Immature natural killer cell (primary cell): ENCODE measurements at regions not wholly inside any gene's neighbourhood (a gene's known extent, or its start where the extent isn't known, plus 50 kb on each side); places are given as distances from the start of the nearest gene placed in this dataset.

ENCODE experiments used
- DNase-seq, 3 donors: peaks; one replicate each; pipeline ENCODE4 v3.0.0; 2022; ENCODE audit warnings: mixed read lengths in 1 of 3
- H3K27ac Mint-ChIP-seq, 6 donors: one replicate each; pipeline ENCODE4 v1.8.0; 2020; ENCODE audit warnings: mixed read lengths in 6 of 6, mild to moderate bottlenecking in 5 of 6, inconsistent platforms in 4 of 6, moderate library complexity in 3 of 6
- H3K27me3 Mint-ChIP-seq, 3 donors: one replicate each; pipeline ENCODE4 v1.8.0; 2020 to 2021; ENCODE audit warnings: low read depth in 3 of 3, mild to moderate bottlenecking in 3 of 3, mixed read lengths in 3 of 3, moderate library complexity in 3 of 3, inconsistent platforms in 1 of 3
- H3K36me3 Mint-ChIP-seq, 3 donors: one replicate each; pipeline ENCODE4 v1.8.0; 2020; ENCODE audit warnings: mixed read lengths in 3 of 3, inconsistent platforms in 2 of 3, mild to moderate bottlenecking in 2 of 3
- H3K4me1 Mint-ChIP-seq, 2 donors: one replicate each; pipeline ENCODE4 v1.8.0; 2020; ENCODE audit warnings: inconsistent platforms in 2 of 2, mild to moderate bottlenecking in 2 of 2, mixed read lengths in 2 of 2, moderate library complexity in 1 of 2
- H3K4me3 Mint-ChIP-seq, 5 donors: one replicate each; pipeline ENCODE4 v1.8.0; 2020; ENCODE audit warnings: mild to moderate bottlenecking in 5 of 5, mixed read lengths in 5 of 5, inconsistent platforms in 3 of 5, moderate library complexity in 3 of 5
- H3K9me3 Mint-ChIP-seq, 6 donors: one replicate each; pipeline ENCODE4 v1.8.0; 2020; ENCODE audit warnings: mild to moderate bottlenecking in 6 of 6, mixed read lengths in 6 of 6, inconsistent platforms in 4 of 6, moderate library complexity in 3 of 6

- no peak overlapping the region for H3K27ac Mint-ChIP-seq
- H3K4me3 Mint-ChIP-seq, result no peak overlapping the region
- no peak for DNase-seq
- H3K9me3 Mint-ChIP-seq, result peaks cover 0 to 2% (median 0%) of the 10 kb centered on the region in 6 donors
- no peaks in the 10 kb centered on the region for H3K36me3 Mint-ChIP-seq
- no peaks in the 10 kb centered on the region for H3K4me1 Mint-ChIP-seq
- peaks cover 2 to 9% (median 6%) of the 10 kb centered on the region in 3 donors for H3K27me3 Mint-ChIP-seq
Observed at GRCh38 chr13:27847669-27848068, 55.4 kb downstream of the GSX1 start.

- Mint-ChIP-seq H3K27ac (no peak overlapping the region), H3K36me3 (no peaks in the 10 kb centered on the region), H3K9me3 (no peaks in the 10 kb centered on the region), H3K4me1 (no peaks in the 10 kb centered on the region), H3K4me3 (no peak overlapping the region), H3K27me3 (peaks cover 4 to 10% (median 9%) of the 10 kb centered on the region in 3 donors)
- no peak for DNase-seq
Observed at GRCh38 chr13:27851096-27851850, 59.0 kb downstream of the GSX1 start.

- Mint-ChIP-seq H3K27me3 (peaks cover 5 to 10% (median 8%) of the 10 kb centered on the region in 3 donors), H3K27ac (no peak overlapping the region)
Observed at GRCh38 chr13:27852491-27852890, 60.2 kb downstream of the GSX1 start.

GRCh38 chr13:27853335-27853734, 61.1 kb downstream of the GSX1 start:
- Mint-ChIP-seq H3K4me1 (no peaks in the 10 kb centered on the region), H3K4me3 (no peak overlapping the region), H3K36me3 (no peaks in the 10 kb centered on the region), H3K27ac (no peak overlapping the region), H3K9me3 (no peaks in the 10 kb centered on the region), H3K27me3 (peaks cover 1 to 10% (median 4%) of the 10 kb centered on the region in 3 donors)
- no peak for DNase-seq

More at GRCh38 chr13:27852491-27852890, 60.2 kb downstream of the GSX1 start:
- H3K4me1 Mint-ChIP-seq, result no peaks in the 10 kb centered on the region
- H3K9me3 Mint-ChIP-seq, result no peaks in the 10 kb centered on the region
- H3K4me3 Mint-ChIP-seq, result no peak overlapping the region
- no peaks in the 10 kb centered on the region for H3K36me3 Mint-ChIP-seq
- no peak for DNase-seq

GRCh38 chr13:27853861-27854260, 61.6 kb downstream of the GSX1 start:
- Mint-ChIP-seq H3K9me3 (no peaks in the 10 kb centered on the region), H3K4me1 (no peaks in the 10 kb centered on the region), H3K27ac (no peak overlapping the region), H3K27me3 (peaks cover 1 to 10% (median 4%) of the 10 kb centered on the region in 3 donors), H3K4me3 (no peak overlapping the region), H3K36me3 (no peaks in the 10 kb centered on the region)
- DNase-seq, result no peak

- Mint-ChIP-seq H3K9me3 (no peaks in the 10 kb centered on the region), H3K27me3 (peaks cover 1 to 10% (median 4%) of the 10 kb centered on the region in 3 donors), H3K4me1 (no peaks in the 10 kb centered on the region), H3K36me3 (no peaks in the 10 kb centered on the region), H3K27ac (no peak overlapping the region), H3K4me3 (no peak overlapping the region)
- DNase-seq, result no peak
Observed at GRCh38 chr13:27854606-27855005, 62.3 kb downstream of the GSX1 start.

DNA sequence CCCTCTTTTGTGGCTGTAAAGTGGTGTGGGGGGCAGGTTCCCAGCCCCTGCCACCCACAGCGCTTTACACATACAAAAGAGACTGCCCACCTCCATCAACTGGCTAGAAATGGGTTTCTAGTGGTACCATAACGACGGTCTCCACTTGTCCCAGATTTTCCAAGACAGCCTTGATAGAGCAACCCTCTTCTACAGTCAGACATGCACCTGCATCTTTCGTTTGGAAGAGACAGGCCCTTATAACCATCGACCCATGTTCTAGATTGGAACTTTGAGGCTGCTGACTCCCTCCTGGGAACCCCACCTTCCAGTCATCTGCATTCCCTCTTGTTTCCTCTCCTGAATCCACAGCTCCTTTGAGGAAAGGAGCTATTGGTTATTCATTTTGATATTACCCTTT, 63.1 kb downstream of the GSX1 start:
- peaks cover 1 to 10% (median 4%) of the 10 kb centered on the region in 3 donors for H3K27me3 Mint-ChIP-seq

GRCh38 chr13:27857282-27857681, 62.5 kb upstream of the PDX1 start:
- Mint-ChIP-seq H3K36me3 (no peaks in the 10 kb centered on the region), H3K27ac (no peak overlapping the region), H3K27me3 (peaks cover 2 to 10% (median 4%) of the 10 kb centered on the region in 3 donors), H3K4me3 (no peak overlapping the region), H3K9me3 (no peaks in the 10 kb centered on the region), H3K4me1 (no peaks in the 10 kb centered on the region)
- DNase-seq, result no peak

More for the DNA sequence above, 63.1 kb downstream of the GSX1 start:
- Mint-ChIP-seq H3K27ac (no peak overlapping the region), H3K9me3 (no peaks in the 10 kb centered on the region), H3K4me3 (no peak overlapping the region), H3K4me1 (no peaks in the 10 kb centered on the region), H3K36me3 (no peaks in the 10 kb centered on the region)
- DNase-seq, result no peak

- Mint-ChIP-seq H3K4me3 (no peak overlapping the region), H3K27me3 (peaks cover 3 to 4% (median 4%) of the 10 kb centered on the region in 3 donors), H3K36me3 (no peaks in the 10 kb centered on the region), H3K9me3 (no peaks in the 10 kb centered on the region), H3K27ac (no peak overlapping the region), H3K4me1 (no peaks in the 10 kb centered on the region)
- DNase-seq, result no peak
Observed at GRCh38 chr13:27858046-27858445, 61.8 kb upstream of the PDX1 start.

DNA sequence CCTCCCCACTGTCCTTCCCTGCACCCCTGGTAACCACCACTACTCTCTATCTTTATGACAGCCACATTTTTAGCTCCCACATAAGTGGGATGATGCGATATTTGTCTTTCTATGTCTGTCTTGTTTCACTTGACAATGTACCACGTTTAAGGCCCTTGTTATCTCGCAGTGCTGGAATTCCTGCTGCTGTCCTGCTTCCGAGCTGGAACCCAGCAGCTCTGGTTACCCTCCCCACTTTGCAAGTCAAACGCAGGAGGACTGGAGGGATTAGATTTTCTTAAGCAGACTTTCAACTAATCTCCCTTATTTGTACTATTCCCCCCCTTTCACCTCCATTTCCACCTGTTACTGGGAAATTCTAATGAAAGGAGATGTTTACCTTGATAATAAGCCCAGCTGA, 59.1 kb upstream of the PDX1 start:
- peaks cover 5 to 14% (median 6%) of the 10 kb centered on the region in 3 donors for H3K27me3 Mint-ChIP-seq

GRCh38 chr13:27861165-27861564, 58.6 kb upstream of the PDX1 start:
- H3K27ac Mint-ChIP-seq, result no peak overlapping the region
- H3K36me3 Mint-ChIP-seq, result no peaks in the 10 kb centered on the region
- peaks cover 5 to 12% (median 6%) of the 10 kb centered on the region in 3 donors for H3K27me3 Mint-ChIP-seq
- no peaks in the 10 kb centered on the region for H3K4me1 Mint-ChIP-seq
- no peaks in the 10 kb centered on the region for H3K9me3 Mint-ChIP-seq
- no peak for DNase-seq
- H3K4me3 Mint-ChIP-seq, result no peak overlapping the region

More for the DNA sequence above, 59.1 kb upstream of the PDX1 start:
- Mint-ChIP-seq H3K4me1 (no peaks in the 10 kb centered on the region), H3K4me3 (no peak overlapping the region), H3K9me3 (no peaks in the 10 kb centered on the region), H3K27ac (no peak overlapping the region), H3K36me3 (no peaks in the 10 kb centered on the region)
- no peak for DNase-seq

DNA sequence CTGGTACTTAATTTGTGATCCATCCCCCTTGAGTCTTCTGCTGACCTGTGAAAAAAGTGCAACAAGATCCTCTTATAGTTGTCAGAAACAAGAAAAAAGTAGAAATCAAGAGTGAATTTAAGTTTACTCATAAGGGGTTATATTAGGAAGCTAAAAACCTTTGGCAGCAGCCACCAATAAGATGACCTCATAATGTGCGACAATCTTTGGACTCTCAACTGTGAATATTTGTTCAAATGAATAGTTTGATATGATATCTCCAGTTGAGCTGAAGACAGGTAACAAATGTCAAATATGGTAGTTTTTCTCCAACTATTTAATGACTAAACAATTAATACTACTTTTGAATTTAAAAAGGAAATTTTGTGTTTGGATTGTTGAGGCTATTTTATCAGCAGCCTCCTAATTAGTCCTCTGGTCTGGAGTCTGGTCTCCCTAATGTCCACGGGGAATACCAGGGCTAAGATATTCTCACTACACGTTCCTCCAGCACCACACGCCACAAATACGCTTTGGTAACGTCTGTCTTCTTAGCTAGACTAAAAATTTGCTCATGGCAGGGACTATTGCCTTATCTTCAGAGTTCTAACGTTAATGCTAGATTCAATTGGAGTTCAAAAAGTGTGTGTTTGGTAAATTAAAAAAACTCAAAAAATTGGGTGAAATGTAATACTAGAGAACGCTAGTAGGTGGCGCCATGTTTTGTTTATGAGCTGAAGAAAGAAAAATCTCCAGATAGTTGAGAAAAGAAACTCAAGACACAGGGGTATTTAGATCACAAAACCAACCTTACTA, 51.0 kb upstream of the PDX1 start:
- DNase-seq, result peak in 1 of 3 donors; percentile 0
- no peaks in the 10 kb centered on the region for H3K4me1 Mint-ChIP-seq
- H3K27ac Mint-ChIP-seq, result no peak overlapping the region
- no peaks in the 10 kb centered on the region for H3K9me3 Mint-ChIP-seq
- peaks cover 2 to 20% (median 4%) of the 10 kb centered on the region in 3 donors for H3K27me3 Mint-ChIP-seq
- H3K36me3 Mint-ChIP-seq, result no peaks in the 10 kb centered on the region
- no peak overlapping the region for H3K4me3 Mint-ChIP-seq

DNA sequence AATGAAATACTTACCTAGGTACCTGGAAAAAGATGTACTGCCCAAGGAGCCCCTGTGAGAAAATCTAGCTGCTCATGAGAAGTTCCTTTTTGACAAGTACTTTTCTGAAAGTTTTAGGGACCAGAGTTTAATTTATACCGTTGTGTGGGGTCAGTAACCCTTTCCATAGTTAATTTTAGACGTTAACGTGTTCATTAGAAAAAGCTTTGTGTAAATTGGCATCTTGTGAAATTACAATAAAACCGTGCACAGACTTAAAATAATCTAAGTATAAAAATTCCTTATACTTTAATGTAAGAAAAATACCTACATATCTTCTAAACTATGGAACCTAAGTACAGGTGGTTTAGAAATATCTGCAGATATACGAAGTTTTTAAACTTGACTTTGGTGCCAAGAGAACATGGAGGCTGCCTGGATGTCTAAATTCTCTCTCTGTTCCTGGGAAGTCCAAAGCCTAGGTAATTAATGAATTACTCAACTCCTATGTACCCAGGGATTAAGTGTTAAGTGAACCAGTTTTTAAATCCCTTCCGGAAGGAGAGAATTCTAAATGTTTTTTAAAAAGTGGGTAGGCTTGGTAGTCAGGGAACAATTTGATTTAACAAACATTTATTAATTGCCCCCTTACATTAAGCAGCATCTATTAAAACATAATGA, 50.2 kb upstream of the PDX1 start:
- Mint-ChIP-seq H3K27ac (no peak overlapping the region), H3K27me3 (peaks cover 2 to 19% (median 3%) of the 10 kb centered on the region in 3 donors), H3K36me3 (no peaks in the 10 kb centered on the region), H3K4me3 (no peak overlapping the region), H3K4me1 (no peaks in the 10 kb centered on the region), H3K9me3 (no peaks in the 10 kb centered on the region)
- no peak for DNase-seq
